GM18511 (cell line): ENCODE measurements at regions not wholly inside any gene's neighbourhood (a gene's known extent, or its start where the extent isn't known, plus 50 kb on each side); places are given as distances from the start of the nearest gene placed in this dataset.

Experiments
- ATAC-seq: cut with Tn5 transposase; IDR thresholded peaks from one replicate; pipeline ENCODE4 v1.9.1; 2021; ENCODE audit warnings: mild to moderate bottlenecking, moderate library complexity; ENCODE audit not compliant: unreplicated experiment

DNA sequence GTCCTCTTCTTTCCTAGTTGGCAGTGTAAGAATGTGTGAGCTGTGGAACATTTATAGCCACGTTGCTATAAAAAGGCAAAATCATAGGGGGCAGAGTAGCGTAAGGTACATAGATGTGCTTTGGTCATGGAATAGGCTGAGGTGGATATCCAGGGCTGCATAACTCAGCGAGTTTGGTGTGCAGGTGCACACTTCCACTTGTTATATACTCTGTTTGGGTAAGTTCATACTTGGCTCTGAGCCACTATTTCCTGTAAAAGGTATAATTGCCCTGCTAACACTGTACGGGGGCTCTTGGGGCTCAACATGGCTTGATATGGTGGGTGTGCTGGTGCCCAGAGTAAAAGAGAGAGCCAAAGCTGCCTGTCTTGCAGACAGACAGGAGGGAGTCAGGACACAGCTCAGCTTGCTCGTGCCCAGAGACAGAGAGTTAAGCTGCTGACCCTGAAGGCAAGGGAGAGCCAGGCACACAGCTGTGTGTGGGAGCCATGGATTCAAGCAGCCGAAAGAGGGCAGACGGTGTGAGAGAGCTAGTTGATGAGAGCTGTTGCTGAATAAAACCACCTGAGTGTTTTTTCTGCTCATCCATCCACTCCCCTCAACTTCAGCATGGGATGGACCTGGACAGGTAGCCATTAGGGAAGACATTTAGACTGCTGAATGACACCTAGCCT lies 126.7 kb downstream of the DKK1 start:
- ATAC-seq, result no peak

DNA sequence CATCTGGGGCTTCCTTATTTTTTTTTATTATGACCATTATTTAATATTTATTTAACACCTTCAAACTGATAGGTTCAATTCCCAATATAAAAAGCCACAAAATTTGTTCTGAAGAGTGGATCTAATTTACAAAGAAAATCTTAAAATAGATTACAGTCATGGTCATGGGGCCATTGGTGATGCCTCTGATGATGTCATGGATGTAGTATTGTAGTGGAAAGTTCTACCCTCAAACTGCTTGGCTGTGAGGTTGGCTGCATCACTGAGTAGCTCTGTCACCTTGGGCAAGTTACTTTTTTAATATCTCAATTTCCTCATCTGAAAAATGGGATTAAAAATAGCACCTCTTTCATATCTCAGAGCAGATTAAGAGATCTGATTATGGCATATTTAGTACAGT lies 128.5 kb downstream of the DKK1 start:
- no peak for ATAC-seq

DNA sequence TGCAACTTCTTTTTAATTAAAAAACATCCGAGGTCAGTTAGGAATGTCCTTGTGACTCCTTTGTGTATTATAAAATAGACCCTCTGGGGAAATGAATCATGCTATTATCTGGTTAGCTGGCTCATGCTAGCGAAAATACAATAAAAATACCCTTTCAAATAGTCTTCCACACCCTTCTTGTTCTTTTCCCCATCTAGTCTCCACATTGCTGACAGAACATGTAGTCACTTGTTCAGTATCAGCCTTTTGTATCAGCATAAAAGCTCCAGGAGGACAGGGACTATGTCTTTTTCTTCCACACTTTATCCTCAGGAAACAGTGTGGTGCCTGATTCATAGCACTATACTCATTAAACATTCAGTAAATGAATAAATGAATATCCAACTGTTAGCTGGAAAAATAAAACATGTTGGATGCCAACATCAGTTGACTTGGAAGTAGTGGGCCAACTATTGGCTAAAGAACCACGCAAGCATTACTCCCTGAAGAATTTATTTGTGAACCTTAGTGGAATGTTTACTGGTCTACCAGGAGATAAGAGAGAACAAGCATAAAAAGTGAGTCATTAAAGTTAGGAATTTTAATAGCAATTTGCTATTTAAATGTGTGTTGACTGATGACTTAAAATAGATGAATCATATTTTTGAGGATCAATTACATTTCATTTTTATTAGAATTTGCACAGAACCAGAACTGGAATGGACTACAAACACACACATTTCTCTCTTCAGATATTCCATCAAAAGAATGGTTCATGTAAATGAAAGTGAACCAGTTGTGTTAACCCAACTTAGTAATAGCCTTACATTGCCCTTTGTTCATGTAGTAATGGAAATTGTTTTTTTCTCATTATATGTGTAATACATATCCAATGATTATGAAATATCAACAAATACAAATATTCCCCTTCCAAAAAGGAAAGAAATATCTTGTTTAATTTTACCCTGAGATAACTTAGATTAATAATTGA lies 129.6 kb downstream of the DKK1 start:
- no peak for ATAC-seq

DNA sequence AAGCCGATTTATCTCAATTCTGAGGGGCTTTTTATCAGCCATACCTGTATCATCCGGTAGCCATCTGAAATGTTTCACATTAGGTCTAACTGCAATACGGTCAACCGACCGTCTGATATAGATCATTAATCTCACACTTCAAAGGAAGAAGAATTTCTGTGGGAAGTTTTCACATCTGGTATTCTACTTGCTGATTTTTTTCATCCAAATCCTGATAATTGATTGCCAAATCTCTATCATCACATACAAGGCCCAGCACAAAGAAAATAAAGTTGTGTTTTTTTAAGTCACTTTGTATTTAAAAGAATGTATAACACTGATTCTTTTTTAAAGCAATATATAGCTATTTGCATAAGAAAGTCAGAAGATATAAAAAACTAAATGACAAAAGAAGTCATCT lies 132.3 kb downstream of the DKK1 start:
- no peak for ATAC-seq

DNA sequence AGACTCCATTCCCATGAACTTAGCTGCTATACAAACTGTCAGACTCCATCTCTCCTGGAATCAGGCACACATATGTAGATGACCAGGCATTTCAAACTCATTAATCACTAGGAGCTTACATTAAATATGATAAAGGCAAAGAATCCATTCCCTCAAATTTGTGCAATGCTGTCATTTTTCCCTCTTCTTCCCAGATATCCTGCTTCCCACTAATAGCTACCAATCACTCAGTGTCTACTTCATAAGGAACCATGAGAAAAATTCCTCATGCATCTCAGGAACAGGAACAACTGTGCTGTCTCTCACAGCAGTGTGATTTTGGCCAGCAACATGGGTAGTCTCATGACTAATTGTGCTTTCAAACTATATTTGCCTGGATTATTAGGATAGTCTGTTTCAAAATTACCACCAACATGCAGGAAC lies 133.9 kb downstream of the DKK1 start:
- no peak for ATAC-seq

DNA sequence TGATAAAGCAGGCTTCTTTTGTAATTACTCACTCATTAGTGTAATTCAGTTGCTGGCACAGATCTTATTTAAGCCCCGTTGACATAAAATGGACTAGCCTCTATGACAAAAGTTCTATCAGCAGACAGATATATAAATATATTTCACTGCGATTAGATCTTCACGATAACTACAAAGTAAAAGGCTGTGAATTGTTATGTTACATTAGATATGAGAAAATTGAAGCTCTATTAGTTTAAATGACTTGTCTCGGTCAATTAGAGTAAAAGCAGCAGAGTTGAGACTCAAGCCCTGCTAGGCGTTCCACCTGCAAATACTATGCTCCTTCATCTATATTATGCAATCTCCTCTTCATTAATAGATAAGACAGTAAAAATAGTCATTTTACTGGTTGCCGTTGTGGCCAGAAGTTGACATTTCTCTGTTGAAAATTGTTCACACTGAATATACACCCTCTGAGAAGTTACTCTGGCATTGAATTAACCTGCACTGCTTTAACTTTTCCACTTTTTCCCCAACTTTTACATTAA lies 136.7 kb downstream of the DKK1 start:
- ATAC-seq, result no peak

DNA sequence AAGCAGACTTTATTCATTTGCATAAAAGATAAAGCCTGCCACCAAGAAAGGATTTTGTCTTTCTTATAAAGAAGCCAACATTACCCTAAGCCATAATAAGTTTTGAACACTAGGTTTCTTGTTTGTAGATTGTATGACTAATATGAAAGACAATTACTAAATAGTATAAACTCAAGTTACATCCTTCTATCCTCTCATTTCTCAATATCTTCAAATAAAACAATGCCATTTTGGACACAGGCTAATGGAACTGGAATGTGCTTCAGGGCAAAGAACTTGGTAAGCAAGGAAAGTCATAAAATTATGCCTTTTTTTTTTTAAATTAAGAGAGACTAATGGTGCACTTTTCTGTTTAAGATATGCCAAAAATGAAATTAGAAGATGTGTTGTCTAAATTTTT lies 137.7 kb downstream of the DKK1 start:
- ATAC-seq, result no peak

DNA sequence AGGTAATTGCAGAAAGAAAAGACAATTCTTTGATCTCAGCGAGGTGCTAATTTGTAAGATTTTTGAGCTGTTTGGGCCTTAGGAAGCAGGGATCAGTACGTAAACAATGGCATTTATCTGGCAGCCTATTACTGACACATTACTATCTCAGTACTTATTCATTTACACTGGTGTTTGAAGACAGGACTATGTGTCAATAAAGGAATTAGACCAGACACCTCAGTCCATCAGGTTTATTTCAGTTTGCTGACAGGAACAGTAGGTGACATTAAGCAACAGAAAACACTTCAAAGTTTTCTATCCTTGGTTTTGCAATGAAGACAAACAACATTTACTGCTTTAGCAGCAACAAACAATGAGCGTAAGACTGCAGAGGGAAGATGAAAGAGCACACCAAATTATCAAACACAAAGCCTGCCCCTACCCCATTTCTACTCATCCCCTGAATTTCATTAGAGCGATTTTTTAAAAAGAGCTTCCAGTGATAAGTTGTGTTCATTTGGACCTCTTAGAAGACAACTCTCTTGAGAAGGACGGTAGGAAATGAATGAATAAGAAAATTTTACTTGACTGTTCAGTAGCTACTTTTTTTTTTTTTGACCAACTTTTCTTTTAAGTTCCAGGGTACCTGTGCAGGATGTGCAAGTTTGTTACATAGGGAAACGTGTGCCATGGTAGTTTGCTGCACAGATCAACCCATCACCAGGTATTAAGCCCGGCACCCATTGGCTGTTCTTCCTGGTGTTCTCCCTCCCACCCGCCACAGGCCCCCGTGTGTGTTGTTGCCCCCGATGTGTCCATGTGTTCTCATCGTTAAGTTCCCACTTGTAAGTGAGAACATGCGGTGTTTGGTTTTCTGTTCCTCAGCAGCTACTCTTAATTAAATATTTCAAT lies 138.8 kb downstream of the DKK1 start:
- no peak for ATAC-seq

DNA sequence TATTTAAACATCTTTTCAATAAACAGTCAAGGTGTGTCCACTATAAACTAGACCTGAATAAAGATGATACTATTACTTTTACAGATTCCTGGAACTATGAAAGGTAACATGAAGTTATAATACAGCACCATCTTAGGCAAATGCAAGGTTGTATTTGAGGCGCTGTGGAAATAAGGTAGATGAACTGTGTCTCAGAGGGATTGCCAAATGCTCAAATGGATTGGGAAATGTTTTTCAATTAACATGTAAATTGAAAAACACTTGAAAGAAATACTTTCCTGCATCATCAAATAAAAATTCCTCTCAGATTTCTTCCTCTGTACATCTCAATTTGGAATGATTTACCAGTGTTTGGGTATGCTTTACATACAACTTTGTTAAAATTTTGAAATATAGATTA lies 139.4 kb downstream of the DKK1 start:
- no peak for ATAC-seq

DNA sequence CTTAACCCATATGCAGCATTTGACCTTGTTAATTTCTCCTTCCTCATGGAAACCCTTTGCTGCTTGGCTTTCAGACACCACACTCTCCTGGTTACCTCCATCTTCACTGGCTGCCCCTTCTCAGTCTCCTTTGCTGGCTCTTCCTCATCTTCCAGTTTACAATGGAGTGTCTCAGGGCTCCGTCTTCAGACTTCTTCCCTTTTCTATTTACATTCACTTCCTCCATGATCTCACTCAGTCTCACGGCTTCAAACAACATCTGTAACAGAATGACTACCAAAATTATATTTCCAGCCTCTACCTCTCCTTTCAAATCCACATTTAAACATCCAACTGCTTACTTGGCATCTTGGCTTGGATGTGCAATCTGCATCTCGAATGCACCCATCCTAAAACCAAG lies 140.4 kb downstream of the DKK1 start:
- no peak for ATAC-seq

DNA sequence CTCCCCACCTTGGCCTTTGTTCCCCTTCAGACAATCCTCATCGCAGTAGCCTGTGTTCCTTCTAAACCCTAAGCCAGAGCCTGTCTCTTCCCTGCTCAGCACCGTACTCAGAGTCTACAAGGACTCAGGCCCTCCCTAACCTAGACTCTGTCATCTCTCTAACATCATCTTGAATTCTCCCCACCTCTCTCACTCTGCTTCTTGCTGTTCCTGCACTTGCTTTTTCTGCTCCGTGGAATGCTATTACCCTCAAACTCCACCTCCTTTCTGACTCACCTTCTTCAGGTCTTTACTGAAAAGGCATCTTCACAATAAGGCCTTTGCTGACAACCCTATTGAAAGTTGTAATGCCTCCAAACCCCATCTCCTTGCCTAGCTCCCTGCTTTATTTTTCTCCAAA lies 141.0 kb downstream of the DKK1 start:
- ATAC-seq, result no peak

DNA sequence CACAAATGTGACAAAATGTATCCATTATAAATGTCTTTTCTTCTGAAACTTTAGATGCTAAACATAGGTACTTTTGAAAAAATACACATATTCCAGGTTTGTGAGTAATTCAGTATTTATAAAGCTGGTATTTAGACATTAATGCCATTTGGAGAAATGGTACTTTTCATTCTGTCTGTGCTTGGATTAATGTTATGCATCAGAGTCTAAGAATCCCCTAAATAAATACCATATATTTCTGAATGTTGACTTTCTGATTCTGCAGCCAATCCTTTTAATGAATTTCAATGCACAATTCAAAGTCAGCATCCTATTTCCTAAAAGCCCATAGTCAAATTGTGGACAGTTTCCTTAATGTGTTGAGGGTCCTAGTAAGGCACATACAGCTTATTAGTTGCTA lies 145.0 kb downstream of the DKK1 start:
- ATAC-seq, result no peak

DNA sequence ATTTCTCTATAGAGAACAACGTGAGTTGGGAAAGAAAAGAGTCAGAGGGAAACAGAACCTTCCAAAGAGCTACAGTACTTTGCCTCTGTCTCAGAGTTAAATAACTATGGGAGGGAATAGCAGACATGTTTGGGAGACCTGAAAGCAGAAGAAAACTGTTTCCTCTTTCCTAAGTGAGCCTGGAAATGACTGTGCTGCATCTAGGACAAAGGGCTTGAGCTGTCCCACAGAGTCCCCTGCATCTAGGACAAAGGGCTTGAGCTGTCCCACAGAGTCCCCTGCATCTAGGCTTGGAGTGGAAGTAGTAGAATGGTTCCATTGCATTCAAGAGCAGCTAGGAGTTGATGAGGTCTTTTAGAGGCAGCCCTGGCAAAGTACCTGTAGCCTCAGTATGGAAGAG lies 149.7 kb downstream of the DKK1 start:
- ATAC-seq, result no peak

DNA sequence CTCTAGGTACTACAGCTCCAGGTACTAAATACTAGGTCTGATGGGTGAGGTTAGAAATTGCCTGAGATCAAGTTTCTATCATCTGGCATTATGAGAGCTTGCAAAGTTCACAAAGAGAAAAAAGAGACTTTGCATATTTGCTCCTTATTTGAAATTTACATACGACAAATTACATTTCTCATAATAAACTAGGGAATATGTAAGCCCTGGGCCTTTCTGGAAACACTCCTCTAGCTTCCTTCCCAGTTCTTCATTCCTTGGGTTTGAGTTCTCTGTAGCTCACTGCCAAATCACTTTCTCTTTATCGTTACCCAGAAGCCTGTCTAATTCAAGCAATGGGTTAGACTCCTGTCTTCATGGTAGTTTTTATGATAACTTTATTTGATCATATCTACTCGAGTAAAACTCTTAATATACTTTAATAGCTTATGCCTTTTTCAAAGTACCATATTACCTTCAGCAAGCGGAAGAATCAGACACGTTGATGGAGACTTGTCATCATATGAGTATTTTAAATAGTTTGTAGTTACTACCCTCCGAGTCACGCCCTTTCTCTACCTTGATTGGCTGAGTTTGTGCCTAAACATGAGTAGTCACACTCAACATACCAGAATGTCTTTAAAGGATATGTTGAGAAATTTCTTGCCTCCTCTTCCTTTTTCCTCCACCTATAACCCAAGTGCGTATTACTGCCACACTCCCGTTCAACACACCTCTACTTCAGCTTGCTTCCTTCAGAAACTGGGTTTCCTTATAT lies 150.5 kb downstream of the DKK1 start:
- no peak for ATAC-seq

DNA sequence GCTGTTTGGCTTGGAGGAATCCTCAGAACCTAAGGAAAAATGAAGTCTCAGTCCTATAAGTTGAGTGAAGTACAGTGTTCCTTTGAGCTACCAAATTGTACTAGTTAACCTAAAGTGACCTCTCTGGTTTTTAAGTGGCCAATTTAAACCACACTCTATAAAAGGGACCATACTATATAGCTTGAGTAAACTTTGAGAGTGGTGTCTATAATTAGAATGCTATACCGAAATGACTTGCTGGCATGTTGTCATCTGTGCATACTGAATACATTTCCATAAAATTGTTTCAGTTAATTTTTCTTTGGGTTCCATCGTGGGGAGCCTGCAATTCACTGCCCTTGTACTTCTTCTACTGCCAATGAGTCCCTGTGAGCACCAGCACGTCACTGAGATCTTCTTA lies 151.1 kb downstream of the DKK1 start:
- peak; percentile 60 for ATAC-seq

DNA sequence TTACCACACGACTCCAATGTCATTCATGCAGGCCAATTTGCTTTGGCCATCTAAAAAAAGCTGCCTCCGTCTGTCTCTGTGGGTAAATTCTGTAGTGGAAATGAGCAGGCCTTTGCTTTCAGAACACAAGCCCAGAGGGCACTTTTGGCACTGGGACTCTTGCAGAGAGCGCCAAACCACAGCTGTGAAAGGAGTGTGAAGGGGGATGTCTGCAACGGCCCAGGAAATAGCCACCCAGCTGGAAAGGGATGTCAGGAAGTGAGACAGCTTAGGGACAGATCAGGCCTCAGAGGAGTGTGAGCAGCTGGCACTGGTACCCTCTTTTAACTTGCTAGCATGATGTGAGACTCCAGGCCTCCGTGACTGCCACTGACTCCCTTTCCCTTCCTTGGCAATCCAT lies 152.4 kb downstream of the DKK1 start:
- peak; percentile 59 for ATAC-seq

DNA sequence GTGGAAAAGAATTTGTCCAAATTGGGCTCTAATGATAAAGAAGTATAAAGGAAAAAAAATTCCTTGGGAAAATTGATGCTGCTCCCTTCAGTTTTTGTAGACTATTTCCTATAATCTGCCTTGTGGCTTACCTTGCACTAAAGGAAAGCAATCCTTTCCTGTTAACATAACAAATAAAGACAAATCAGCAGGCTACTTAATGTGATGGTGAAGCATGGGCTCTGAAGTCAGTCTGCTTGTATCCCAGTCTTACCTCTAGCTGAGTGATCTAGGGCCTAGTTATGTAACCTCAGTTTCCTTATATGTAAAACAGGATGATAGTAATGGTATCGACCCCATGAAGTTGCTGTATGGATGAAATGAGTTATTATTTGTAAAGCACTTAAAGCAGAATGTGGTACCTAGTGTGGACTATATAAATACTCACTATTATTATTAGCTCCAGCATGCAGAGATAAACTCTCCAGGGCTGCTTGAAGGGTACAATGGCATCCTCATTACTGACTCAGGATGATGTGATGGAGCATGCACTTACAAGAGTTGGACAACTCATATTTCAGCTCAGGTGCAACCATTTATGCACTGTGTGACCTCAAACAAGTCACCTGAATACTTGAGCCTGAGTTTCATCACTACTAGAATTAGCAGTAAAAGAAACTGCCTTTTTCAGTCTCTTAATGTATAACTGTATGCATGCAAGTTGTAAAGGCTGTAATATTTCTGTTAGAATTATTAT lies 156.1 kb downstream of the DKK1 start:
- no peak for ATAC-seq

DNA sequence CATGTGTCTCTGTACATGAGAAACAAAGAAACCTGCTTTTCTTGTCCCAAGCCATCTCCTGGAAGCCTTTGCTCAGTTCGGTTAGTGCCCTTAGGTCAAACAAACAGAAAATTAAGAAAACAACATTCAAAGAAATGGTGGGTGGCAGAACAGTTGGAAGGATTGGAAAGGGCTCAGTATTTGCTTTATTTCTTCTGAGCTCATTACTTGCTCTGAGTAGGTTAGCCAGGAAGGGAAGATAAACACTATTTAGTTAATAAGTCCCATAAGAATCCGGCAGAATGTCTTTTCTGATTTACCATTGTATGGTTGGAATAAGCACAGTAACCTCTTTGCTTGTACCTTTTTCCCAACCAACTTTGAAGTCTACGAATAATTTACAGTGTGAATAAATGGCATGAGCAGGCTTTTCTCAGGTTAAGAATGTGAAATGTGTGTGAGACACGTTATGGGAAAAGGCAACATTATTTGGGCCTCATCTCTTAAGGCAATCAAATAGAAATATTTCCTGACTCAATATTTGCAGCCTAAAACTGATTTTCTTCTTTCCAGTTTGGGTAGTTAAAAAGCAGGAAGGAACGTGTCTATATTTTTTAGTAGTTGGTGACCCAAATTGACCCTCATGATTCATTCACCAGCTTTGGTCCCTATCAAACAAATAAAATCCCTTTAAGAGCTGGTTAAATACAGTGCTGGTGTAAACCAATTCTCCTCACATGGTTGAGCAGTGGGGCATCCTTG lies 158.5 kb downstream of the DKK1 start:
- no peak for ATAC-seq

DNA sequence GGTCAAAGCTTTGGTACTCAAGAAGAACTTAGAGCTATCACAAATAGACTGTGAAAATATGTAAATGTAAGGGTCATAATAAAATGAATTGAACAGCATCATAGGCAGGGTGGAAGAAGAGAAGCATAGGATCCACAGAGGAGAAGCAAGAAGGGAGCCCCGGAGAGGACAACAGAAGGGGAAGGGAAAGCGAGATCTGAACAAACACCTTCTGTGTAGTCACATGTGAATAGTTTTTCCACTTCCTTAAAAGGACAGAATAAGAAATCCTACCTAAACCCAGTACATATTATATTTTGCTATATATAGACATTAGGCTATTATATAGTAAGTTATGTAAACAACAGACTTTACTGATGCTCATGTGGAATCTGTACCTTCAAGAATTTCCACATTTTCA lies 160.2 kb downstream of the DKK1 start:
- peak; percentile 45 for ATAC-seq
